Endothelial cell of umbilical vein (primary cell): ENCODE measurements at regions not wholly inside any gene's neighbourhood (a gene's known extent, or its start where the extent isn't known, plus 50 kb on each side); places are given as distances from the start of the nearest gene placed in this dataset.
A peak's percentile ranks its signal among the peaks of the same experiment; 100 is the strongest.

Experiments used
- BruUV-seq: library from RNA; stranded (reverse); fragments of 400-500 nt; replicated peaks from 2 replicates; lab custom pipeline; 2021; lab: Mats Ljungman, UMichigan
- CTCF ChIA-PET: fragments of 300-600, 350-600 bp; sonication (Branson Sonifier 250); formaldehyde crosslinking; loops from one replicate; lab custom pipeline; 2021; ENCODE audit warnings: antibody characterized with exemption, inconsistent platforms; lab: Charles Lee
- POLR2A ChIA-PET: fragments of 300-600, 350-600 bp; sonication (Branson Sonifier 250); formaldehyde crosslinking; loops from one replicate; lab custom pipeline; 2021; ENCODE audit warnings: antibody characterized with exemption, inconsistent platforms; lab: Charles Lee
- DNase-seq: peaks from one replicate; pipeline ENCODE4 v3.0.0-alpha.2; 2011; ENCODE audit warnings: low read depth, low spot score
- FAIRE-seq: peaks from 2 replicates; lab custom pipeline; 2011; peaks lifted over from hg19 to GRCh38; lab: Jason Lieb, UNC
- H2AFZ ChIP-seq: 2 replicates; pipeline ENCODE4 v1.6.0; 2012; ENCODE audit warnings: low read depth, low read length, control low read depth, inconsistent platforms
- H3K27ac ChIP-seq: 2 replicates; pipeline ENCODE4 v1.5.1; 2011; ENCODE audit warnings: low read depth, mild to moderate bottlenecking, control low read depth, low read length, moderate library complexity; ENCODE audit not compliant: insufficient read depth
- H3K27me3 ChIP-seq, 2 experiments: 2 replicates each; pipeline versions ENCODE4 v1.6.0 to v1.6.1; 2011; ENCODE audit warnings: low read length in 2 of 2, mixed read lengths in 1 of 2; ENCODE audit not compliant: control insufficient read depth in 2 of 2, insufficient read depth in 2 of 2
- H3K36me3 ChIP-seq, 2 experiments: 2 replicates in 1 of 2; 3 replicates in 1 of 2; pipeline ENCODE4 v1.5.1; 2011; ENCODE audit warnings: low read length in 2 of 2, mild to moderate bottlenecking in 1 of 2, moderate library complexity in 1 of 2; ENCODE audit not compliant: control insufficient read depth in 2 of 2, insufficient read depth in 2 of 2; ENCODE audit errors: extremely low read depth in 1 of 2
- H3K4me1 ChIP-seq: 3 replicates; pipeline ENCODE4 v1.5.1; 2011; ENCODE audit warnings: mild to moderate bottlenecking, low read length; ENCODE audit not compliant: control insufficient read depth, insufficient read depth; ENCODE audit errors: extremely low read depth
- H3K4me2 ChIP-seq: 2 replicates; pipeline ENCODE4 v1.6.1; 2011; ENCODE audit warnings: low read length, control low read depth, mixed read lengths; ENCODE audit not compliant: insufficient read depth
- H3K4me3 ChIP-seq, 3 experiments: fragments of 200-600 bp in 1 of 3; sonication (generic), shearing (Covaris generic) in 1 of 3; replicated peaks in 1 of 3; 2 replicates each; pipeline ENCODE4 v1.5.1; 2011 to 2016; ENCODE audit warnings: control low read depth in 3 of 3, low read length in 3 of 3, mild to moderate bottlenecking in 2 of 3, inconsistent platforms in 1 of 3, low read depth in 1 of 3, moderate library complexity in 1 of 3; ENCODE audit not compliant: insufficient read depth in 1 of 3
- H3K79me2 ChIP-seq: 2 replicates; pipeline ENCODE4 v1.6.0; 2012; ENCODE audit warnings: low read length, inconsistent platforms; ENCODE audit not compliant: control insufficient read depth, insufficient read depth
- H3K9ac ChIP-seq: replicated peaks from 2 replicates; pipeline ENCODE3; 2011; ENCODE audit warnings: low read length, control low read depth; ENCODE audit not compliant: insufficient read depth; ENCODE audit errors: extremely low read depth
- H3K9me1 ChIP-seq: replicated peaks from 3 replicates; pipeline ENCODE4 v1.6.0; 2011; ENCODE audit warnings: mild to moderate bottlenecking, low read length; ENCODE audit not compliant: control insufficient read depth, insufficient read depth; ENCODE audit errors: extremely low read depth
- H3K9me3 ChIP-seq: replicated peaks from 2 replicates; pipeline ENCODE4 v1.5.1; 2012; ENCODE audit warnings: low read length, inconsistent platforms; ENCODE audit not compliant: control insufficient read depth, insufficient read depth
- H4K20me1 ChIP-seq: replicated peaks from 2 replicates; pipeline ENCODE3; 2011; ENCODE audit warnings: mild to moderate bottlenecking, low read length; ENCODE audit not compliant: control insufficient read depth, insufficient read depth; ENCODE audit errors: extremely low read depth
- CTCF ChIP-seq, 2 donors: IDR thresholded peaks; 1 replicate in 1 of 2; 2 replicates in 1 of 2; pipeline ENCODE4 v1.5.1; 2011; ENCODE audit warnings: low read length in 2 of 2, mild to moderate bottlenecking in 2 of 2, moderate library complexity in 2 of 2, control low read depth in 1 of 2, inconsistent platforms in 1 of 2, low read depth in 1 of 2; ENCODE audit not compliant: insufficient read depth in 1 of 2; ENCODE audit errors: extremely low read depth in 1 of 2
- EZH2 ChIP-seq: IDR thresholded peaks from 2 replicates; pipeline ENCODE4 v1.6.1; 2012; ENCODE audit warnings: borderline replicate concordance, low read depth, mild to moderate bottlenecking, moderate library complexity, low read length, inconsistent platforms; ENCODE audit not compliant: severe bottlenecking
- FOS ChIP-seq: IDR thresholded peaks from 2 replicates; pipeline ENCODE4 v1.6.1; 2011; ENCODE audit warnings: mild to moderate bottlenecking, low read length, moderate library complexity, borderline replicate concordance; ENCODE audit not compliant: insufficient read depth
- GATA2 ChIP-seq: IDR thresholded peaks from 2 replicates; pipeline ENCODE4 v1.7.0; 2011; ENCODE audit warnings: low read depth, mild to moderate bottlenecking, moderate library complexity, mixed read lengths, low read length; ENCODE audit not compliant: insufficient read length, insufficient read depth
- JUN ChIP-seq: IDR thresholded peaks from 2 replicates; pipeline ENCODE4 v1.6.1; 2011; ENCODE audit warnings: borderline replicate concordance, low read depth; ENCODE audit not compliant: insufficient read length, insufficient read depth
- MAX ChIP-seq: IDR thresholded peaks from 2 replicates; pipeline ENCODE4 v1.6.1; 2011; ENCODE audit not compliant: insufficient read depth, insufficient read length
- MYC ChIP-seq: IDR thresholded peaks from one replicate; pipeline ENCODE4 v1.6.1; 2011; ENCODE audit warnings: mild to moderate bottlenecking, low read depth, low read length
- POLR2A ChIP-seq: IDR thresholded peaks from 2 replicates; pipeline ENCODE4 v1.6.1; 2012; ENCODE audit warnings: low read depth, mild to moderate bottlenecking, control low read depth, low read length
- POLR2AphosphoS5 ChIP-seq: IDR thresholded peaks from 2 replicates; pipeline ENCODE4 v1.6.1; 2012; ENCODE audit warnings: low read depth, mild to moderate bottlenecking, control low read depth, low read length, moderate library complexity; ENCODE audit not compliant: insufficient read depth
- dilution Hi-C: fragments of 300-500 bp; cut with MboI; formaldehyde crosslinking; loops from one replicate; pipeline ENCODE4 v1.15.0; 2019; ENCODE audit warnings: low sequenced_read_pairs; ENCODE audit not compliant: extremely low pct_ligation_motif_present
- intact Hi-C: fragments of 100-400 bp; cut with micrococcal nuclease; formaldehyde crosslinking; loops from one replicate; pipeline ENCODE4 v1.10.0; 2022

GRCh38 chr1:81463936-81464837, 336.5 kb upstream of the ADGRL2 start:
- CTCF ChIA-PET, result no interaction called here
- TF ChIP-seq MYC (no peak), FOS (no peak), CTCF (IDR thresholded peaks at IDR 0.05; ENCODE audit: extremely low read depth in 1 of 2, insufficient read depth in 1 of 2, low read depth in 1 of 2, low read length in 2 of 2) (no peak), EZH2 (no peak), POLR2A (no peak), MAX (no peak), JUN (no peak), POLR2AphosphoS5 (no peak), GATA2 (no peak)

More at GRCh38 chr1:81463936-81464837, 336.5 kb upstream of the ADGRL2 start:
- Histone ChIP-seq H3K9me3 (no peaks in the 10 kb centered on the region), H3K79me2 (no peaks in the 10 kb centered on the region), H3K36me3 (no peaks in the 10 kb centered on the region), H3K27me3 (no peaks in the 10 kb centered on the region), H3K27ac (no peak overlapping the region), H3K9me1 (no peaks in the 10 kb centered on the region), H3K4me3 (no peak overlapping the region), H3K4me1 (no peaks in the 10 kb centered on the region), H3K4me2 (no peak overlapping the region), H3K9ac (no peak overlapping the region), H4K20me1 (no peaks in the 10 kb centered on the region), H2AFZ (peak overlapping the region; percentile 42)
- dilution Hi-C loops, result no loop called here
- DNase-seq, result peak; percentile 11
- no TSS peak for BruUV-seq
- FAIRE-seq, result no peak
- POLR2A ChIA-PET, result no interaction called here
- intact Hi-C loops, result no loop called here
